HEK293T (cell line): ENCODE measurements at regions not wholly inside any gene's neighbourhood (a gene's known extent, or its start where the extent isn't known, plus 50 kb on each side); places are given as distances from the start of the nearest gene placed in this dataset.

Source experiments
- BHLHE40 ChIP-seq: fragments of 450-650 bp; IDR thresholded peaks from 2 replicates; pipeline ENCODE4 v1.6.1; 2016; ENCODE audit warnings: mild to moderate bottlenecking, moderate library complexity, borderline replicate concordance
- FOXA1 ChIP-seq: fragments of 450-650 bp; IDR thresholded peaks from 2 replicates; pipeline ENCODE4 v1.6.1; 2016; ENCODE audit warnings: mild to moderate bottlenecking
- FOXM1 ChIP-seq: fragments of 450-650 bp; IDR thresholded peaks from 2 replicates; pipeline ENCODE4 v1.6.1; 2017; ENCODE audit warnings: mild to moderate bottlenecking, borderline replicate concordance
- LEF1 ChIP-seq: fragments of 450-650 bp; IDR thresholded peaks from 2 replicates; pipeline ENCODE4 v1.6.1; 2017; ENCODE audit warnings: mild to moderate bottlenecking, borderline replicate concordance
- NFRKB ChIP-seq: fragments of 450-650 bp; IDR thresholded peaks from 2 replicates; pipeline ENCODE4 v1.6.1; 2016; ENCODE audit warnings: mild to moderate bottlenecking, moderate library complexity
- SP1 ChIP-seq: fragments of 450-650 bp; IDR thresholded peaks from 2 replicates; pipeline ENCODE4 v1.6.1; 2017
- SUZ12 ChIP-seq: fragments of 450-650 bp; IDR thresholded peaks from 2 replicates; pipeline ENCODE4 v1.6.1; 2016; ENCODE audit warnings: mild to moderate bottlenecking
- TF ChIP-seq, protein P1 (sequence below): fragments of 450-650 bp; IDR thresholded peaks from 2 replicates; pipeline ENCODE4 v1.6.1; 2016

DNA sequence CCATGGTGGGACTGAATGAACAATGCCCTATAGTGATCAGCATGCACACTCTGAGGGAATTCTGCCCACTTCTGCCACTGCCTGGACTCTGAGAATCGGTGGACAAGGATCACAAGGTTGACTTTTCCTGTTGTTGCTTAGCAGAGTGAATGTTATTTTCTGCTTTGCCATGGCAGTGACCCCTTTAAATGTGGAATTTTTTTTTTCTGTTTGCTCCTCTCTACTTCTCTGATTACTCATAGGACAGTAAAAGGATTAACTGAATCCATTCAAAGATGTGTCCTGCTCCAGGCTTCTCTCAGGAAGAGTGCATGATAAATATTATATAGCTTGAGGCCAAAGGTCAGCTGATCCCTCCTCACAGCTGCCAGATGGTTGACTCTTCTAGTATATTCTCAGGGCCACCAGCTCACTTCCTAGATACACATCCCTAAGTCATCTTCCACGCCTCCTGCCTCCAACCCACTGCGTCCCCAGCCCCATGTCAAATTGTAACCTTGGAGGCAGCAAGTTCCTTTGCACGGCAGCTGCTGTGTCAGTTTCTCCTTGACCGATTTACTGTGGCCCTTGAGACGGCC lies 74.0 kb upstream of the RALGPS2 start:
- TF ChIP-seq FOXM1 = no peak
- TF ChIP-seq BHLHE40 = no peak
- TF ChIP-seq, protein P1, sequence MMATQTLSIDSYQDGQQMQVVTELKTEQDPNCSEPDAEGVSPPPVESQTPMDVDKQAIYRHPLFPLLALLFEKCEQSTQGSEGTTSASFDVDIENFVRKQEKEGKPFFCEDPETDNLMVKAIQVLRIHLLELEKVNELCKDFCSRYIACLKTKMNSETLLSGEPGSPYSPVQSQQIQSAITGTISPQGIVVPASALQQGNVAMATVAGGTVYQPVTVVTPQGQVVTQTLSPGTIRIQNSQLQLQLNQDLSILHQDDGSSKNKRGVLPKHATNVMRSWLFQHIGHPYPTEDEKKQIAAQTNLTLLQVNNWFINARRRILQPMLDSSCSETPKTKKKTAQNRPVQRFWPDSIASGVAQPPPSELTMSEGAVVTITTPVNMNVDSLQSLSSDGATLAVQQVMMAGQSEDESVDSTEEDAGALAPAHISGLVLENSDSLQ = no peak
- no peak for TF ChIP-seq SP1
- no peak for TF ChIP-seq FOXA1
- no peak for TF ChIP-seq SUZ12
- no peak for TF ChIP-seq LEF1
- no peak for TF ChIP-seq NFRKB
